ENCODE measurements at regions not wholly inside any gene's neighbourhood (a gene's known extent, or its start where the extent isn't known, plus 50 kb on each side); places are given as distances from the start of the nearest gene placed in this dataset.

GRCh38 chr11:112748713-112749543 lies 212.3 kb upstream of the NCAM1 start:
- WGBS, 2 experiments (ENCODE audit: extremely low coverage in 2 of 2, insufficient read length in 1 of 2): 8% methylated on average over 4 of the region's 10 CpGs; no CpG with 5 or more reads in 1 of the 2 experiments
- Histone ChIP-seq H3K79me1 (ENCODE audit: low read depth in 1 of 2, low read length in 2 of 2) (no peaks in the 10 kb centered on the region), H3K36me3 (ENCODE audit: control insufficient read depth, insufficient read depth, low read length) (no peaks in the 10 kb centered on the region), H2AFZ (replicated peaks; ENCODE audit: low read length, poor library complexity) (no peak overlapping the region), H2BK20ac (ENCODE audit: low read depth, low read length) (no peak overlapping the region), H4K5ac (ENCODE audit: low read depth, low read length) (no peak overlapping the region), H3K27me3 (ENCODE audit: control insufficient read depth, insufficient read depth, low read length) (no peaks in the 10 kb centered on the region), H2AK9ac (replicated peaks; ENCODE audit: low read depth, low read length, poor library complexity) (no peak overlapping the region), H3K56ac (ENCODE audit: extremely low read depth, insufficient read depth, low read length) (no peak overlapping the region), H2BK15ac (ENCODE audit: low read depth, low read length) (no peak overlapping the region), H2AK5ac (ENCODE audit: low read depth, low read length) (no peak overlapping the region), H3K27ac (ENCODE audit: insufficient read depth, low read length) (no peak overlapping the region), H3K14ac (replicated peaks; ENCODE audit: low read depth, low read length) (no peak overlapping the region), H3K9me1 (ENCODE audit: insufficient read depth, low read length) (no peaks in the 10 kb centered on the region), H3K9ac (ENCODE audit: low read depth, low read length) (no peak overlapping the region), H2BK5ac (ENCODE audit: low read depth, low read length, poor library complexity, severe bottlenecking) (no peak overlapping the region), H3K9me3 (ENCODE audit: control insufficient read depth, insufficient read depth, low read length) (no peaks in the 10 kb centered on the region), H3K4me2 (ENCODE audit: low read depth, low read length) (no peak overlapping the region), H4K8ac (ENCODE audit: low read depth in 2 of 2, low read length in 2 of 2) (no peak overlapping the region), H4K91ac (ENCODE audit: insufficient read depth, low read depth, low read length) (no peak overlapping the region), H2BK120ac (ENCODE audit: low read depth, low read length) (no peak overlapping the region), H3K23ac (ENCODE audit: low read depth, low read length) (no peak overlapping the region), H3K4me3 (ENCODE audit: insufficient read depth, low read depth, low read length) (no peak overlapping the region), H3K18ac (ENCODE audit: low read depth, low read length) (no peak overlapping the region), H4K20me1 (ENCODE audit: insufficient read depth, low read length) (no peaks in the 10 kb centered on the region), H3K4me1 (ENCODE audit: control insufficient read depth, insufficient read depth, low read length) (no peaks in the 10 kb centered on the region), H3K4ac (ENCODE audit: low read depth, low read length) (no peak overlapping the region)
- ATAC-seq (ENCODE audit: low read depth) (no peak), DNase-seq (no peak)
- dilution Hi-C loops (cut with HindIII; ENCODE audit: low sequenced_read_pairs, unreplicated experiment): no loop called here
- ChIA-PET CTCF (interaction anchor here (0.7 kb wide), 1 partner anchor 977 kb away, joined by 3 read pairs; no protein-coding TSS in a partner anchor), POLR2A (ENCODE audit: unreplicated experiment) (no interaction called here)
- BruUV-seq (replicated peaks): no TSS peak
- in situ Hi-C loops (cut with MboI; ENCODE audit: low sequenced_read_pairs): no loop called here
- TF ChIP-seq FOS (IDR thresholded peaks at IDR 0.05; ENCODE audit: low read depth, low read length): no peak
- no peak for TF ChIP-seq BHLHE40 (IDR thresholded peaks at IDR 0.05; ENCODE audit: low read depth, low read length)
- TF ChIP-seq SMC3 (IDR thresholded peaks at IDR 0.05; ENCODE audit: low read depth, low read length): no peak
- intact Hi-C loops (cut with micrococcal nuclease): no loop called here
